CD4-positive, alpha-beta memory T cell (primary cell): ENCODE measurements at regions not wholly inside any gene's neighbourhood (a gene's known extent, or its start where the extent isn't known, plus 50 kb on each side); places are given as distances from the start of the nearest gene placed in this dataset.

Experiments
- CTCF ChIA-PET: fragments of 350-600 bp; sonication (Branson Sonifier 250); formaldehyde crosslinking; loops from one replicate; lab custom pipeline; 2021; ENCODE audit warnings: inconsistent platforms; ENCODE audit not compliant: partially characterized antibody; lab: Charles Lee
- POLR2A ChIA-PET: fragments of 350-600 bp; sonication (Branson Sonifier 250); formaldehyde crosslinking; loops from one replicate; lab custom pipeline; 2021; ENCODE audit not compliant: partially characterized antibody; lab: Charles Lee
- DNase-seq, 5 donors: peaks; one replicate each; pipeline versions ENCODE4 v3.0.0 to v3.0.0-alpha.2; 2020 to 2022; ENCODE audit warnings: mixed read lengths in 1 of 5
- H3K27ac ChIP-seq: one replicate; pipeline ENCODE4 v1.7.0; 2013; ENCODE audit warnings: low read depth, low read length
- H3K27me3 ChIP-seq: 2 replicates; pipeline ENCODE4 v1.7.0; 2013; ENCODE audit warnings: mild to moderate bottlenecking, low read length, moderate library complexity; ENCODE audit not compliant: insufficient read depth
- H3K36me3 ChIP-seq: 2 replicates; pipeline ENCODE4 v1.7.0; 2013; ENCODE audit warnings: mild to moderate bottlenecking, low read length, moderate library complexity; ENCODE audit not compliant: insufficient read depth
- H3K4me1 ChIP-seq: 2 replicates; pipeline ENCODE4 v1.7.0; 2013; ENCODE audit warnings: mild to moderate bottlenecking, low read length, moderate library complexity; ENCODE audit not compliant: insufficient read depth
- H3K4me3 ChIP-seq, 2 donors: one replicate each; pipeline ENCODE4 v1.7.0; 2013; ENCODE audit warnings: low read length in 2 of 2, mild to moderate bottlenecking in 1 of 2
- H3K9me3 ChIP-seq, 2 donors: one replicate each; pipeline ENCODE4 v1.7.0; 2013; ENCODE audit warnings: low read length in 2 of 2, control low read depth in 1 of 2; ENCODE audit not compliant: control insufficient read depth in 1 of 2
- H3K27ac Mint-ChIP-seq, 7 donors: one replicate each; pipeline ENCODE4 v1.8.0; 2020 to 2021; ENCODE audit warnings: mixed read lengths in 7 of 7, mild to moderate bottlenecking in 6 of 7, inconsistent platforms in 3 of 7, moderate library complexity in 3 of 7
- H3K27me3 Mint-ChIP-seq, 2 donors: one replicate each; pipeline ENCODE4 v1.8.0; 2020 to 2021; ENCODE audit warnings: mixed read lengths in 2 of 2
- H3K36me3 Mint-ChIP-seq, 2 donors: one replicate each; pipeline ENCODE4 v1.8.0; 2020 to 2021; ENCODE audit warnings: mixed read lengths in 2 of 2, inconsistent platforms in 1 of 2, mild to moderate bottlenecking in 1 of 2
- H3K4me1 Mint-ChIP-seq, 4 donors: one replicate each; pipeline ENCODE4 v1.8.0; 2020 to 2021; ENCODE audit warnings: mixed read lengths in 4 of 4, mild to moderate bottlenecking in 1 of 4
- H3K4me3 Mint-ChIP-seq, 8 donors: one replicate each; pipeline ENCODE4 v1.8.0; 2020 to 2021; ENCODE audit warnings: mixed read lengths in 8 of 8, mild to moderate bottlenecking in 7 of 8, moderate library complexity in 6 of 8, inconsistent platforms in 3 of 8
- H3K9me3 Mint-ChIP-seq, 8 donors: one replicate each; pipeline ENCODE4 v1.8.0; 2020 to 2021; ENCODE audit warnings: mixed read lengths in 8 of 8, mild to moderate bottlenecking in 5 of 8, inconsistent platforms in 3 of 8, moderate library complexity in 1 of 8
- intact Hi-C: fragments of 100-400 bp; cut with micrococcal nuclease; formaldehyde crosslinking; loops from one replicate; pipeline ENCODE4 v1.15.1; 2023

DNA sequence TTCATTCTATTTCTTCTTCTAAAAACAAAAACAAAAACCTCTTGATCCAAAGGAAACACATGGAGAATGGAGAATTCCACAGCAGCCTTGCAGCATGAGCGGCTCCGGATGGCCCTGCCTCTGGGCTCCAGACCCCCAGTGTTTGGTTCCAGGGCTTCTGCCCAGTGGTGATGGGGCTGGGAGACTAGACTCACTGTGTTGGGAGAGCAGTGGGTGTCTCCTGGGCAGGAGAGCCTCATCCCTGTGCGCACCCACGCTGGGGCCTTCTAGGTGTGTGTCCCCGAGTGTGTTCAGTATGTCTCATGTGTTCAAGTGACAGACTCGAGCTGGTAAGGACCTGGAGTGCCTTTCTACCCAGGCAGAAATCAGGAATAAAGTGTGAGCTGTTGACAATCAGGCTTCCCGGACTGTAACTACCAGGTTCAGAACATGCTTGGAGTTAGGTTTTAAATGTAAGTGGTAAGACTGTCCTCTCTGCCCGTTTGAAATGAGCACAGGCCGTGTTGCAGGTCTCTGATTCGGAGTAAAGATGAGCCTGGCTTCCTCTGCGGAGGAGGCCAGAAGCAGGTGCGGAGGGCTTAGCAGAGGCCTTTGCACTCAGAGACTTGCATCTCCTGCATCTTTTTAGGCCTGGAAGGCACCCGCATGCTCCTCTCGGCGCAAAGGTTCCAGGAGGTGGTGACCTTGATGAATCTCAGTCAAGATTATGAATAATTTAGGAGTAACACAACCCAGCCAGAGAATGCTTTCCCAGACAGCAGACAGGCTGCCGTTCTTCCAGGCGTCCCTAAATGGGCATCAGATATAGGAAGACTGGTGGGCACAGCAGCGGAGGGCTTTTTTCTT lies 253.6 kb downstream of the CDH26 start:
- no peaks in the 10 kb centered on the region for H3K36me3 ChIP-seq
- H3K4me1 Mint-ChIP-seq: peaks cover 0 to 6% (median 3%) of the 10 kb centered on the region in 4 donors
- no peaks in the 10 kb centered on the region for H3K4me1 ChIP-seq
- no peak overlapping the region for H3K4me3 ChIP-seq
- peaks cover 0 to 4% of the 10 kb centered on the region in 2 donors for H3K27me3 Mint-ChIP-seq
- no peak overlapping the region for H3K27ac ChIP-seq
- no peaks in the 10 kb centered on the region for H3K27me3 ChIP-seq
- no peak overlapping the region for H3K27ac Mint-ChIP-seq
- H3K9me3 ChIP-seq: no peaks in the 10 kb centered on the region
- CTCF ChIA-PET: interaction anchor here (0.7 to 3.4 kb wide), 12 partner anchors 9 to 1017 kb away, joined by 3 to 17 read pairs (median 3); no protein-coding TSS in a partner anchor
- POLR2A ChIA-PET: no interaction called here
- no peak overlapping the region for H3K4me3 Mint-ChIP-seq
- intact Hi-C loops: loop anchor here (2.0 kb wide), 1 partner anchor 51 kb away; no protein-coding TSS in a partner anchor
- H3K36me3 Mint-ChIP-seq: no peaks in the 10 kb centered on the region
- no peak for DNase-seq
- peaks cover 0 to 1% (median 0%) of the 10 kb centered on the region in 8 donors for H3K9me3 Mint-ChIP-seq

DNA sequence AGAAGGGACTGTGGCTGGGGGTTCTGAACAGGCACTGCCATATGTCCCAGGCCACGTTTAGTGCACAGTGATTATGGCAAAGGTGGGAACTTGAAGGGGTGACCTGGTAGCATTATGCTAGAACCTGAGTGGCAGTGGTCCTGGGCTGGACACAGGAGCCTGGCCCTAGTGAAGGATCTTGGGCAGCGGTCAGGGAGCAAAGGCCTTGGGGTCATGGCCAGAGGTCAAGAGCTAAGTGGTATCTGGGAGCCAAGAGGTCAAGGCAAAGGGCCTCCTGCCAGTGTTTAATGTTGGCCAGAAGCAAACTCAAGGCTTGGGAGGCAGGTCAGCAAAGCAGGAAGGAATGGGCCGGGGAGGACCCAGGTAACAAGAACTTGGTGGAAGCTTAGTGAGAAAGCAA lies 254.5 kb downstream of the CDH26 start:
- Mint-ChIP-seq H3K27me3 (peaks cover 0 to 4% of the 10 kb centered on the region in 2 donors), H3K36me3 (no peaks in the 10 kb centered on the region), H3K27ac (peak overlapping the region in 1 of 7 donors; percentile 72), H3K4me3 (no peak overlapping the region), H3K9me3 (peaks cover 0 to 1% (median 0%) of the 10 kb centered on the region in 8 donors), H3K4me1 (peaks cover 0 to 6% (median 2%) of the 10 kb centered on the region in 4 donors)
- intact Hi-C loops: no loop called here
- Histone ChIP-seq H3K4me3 (no peak overlapping the region), H3K27ac (no peak overlapping the region), H3K4me1 (no peaks in the 10 kb centered on the region), H3K9me3 (no peaks in the 10 kb centered on the region), H3K36me3 (no peaks in the 10 kb centered on the region), H3K27me3 (no peaks in the 10 kb centered on the region)
- ChIA-PET POLR2A (no interaction called here), CTCF (interaction anchor here (1.3 to 3.1 kb wide), 4 partner anchors 16 to 1016 kb away, joined by 3 to 13 read pairs (median 4); no protein-coding TSS in a partner anchor)
- no peak for DNase-seq

DNA sequence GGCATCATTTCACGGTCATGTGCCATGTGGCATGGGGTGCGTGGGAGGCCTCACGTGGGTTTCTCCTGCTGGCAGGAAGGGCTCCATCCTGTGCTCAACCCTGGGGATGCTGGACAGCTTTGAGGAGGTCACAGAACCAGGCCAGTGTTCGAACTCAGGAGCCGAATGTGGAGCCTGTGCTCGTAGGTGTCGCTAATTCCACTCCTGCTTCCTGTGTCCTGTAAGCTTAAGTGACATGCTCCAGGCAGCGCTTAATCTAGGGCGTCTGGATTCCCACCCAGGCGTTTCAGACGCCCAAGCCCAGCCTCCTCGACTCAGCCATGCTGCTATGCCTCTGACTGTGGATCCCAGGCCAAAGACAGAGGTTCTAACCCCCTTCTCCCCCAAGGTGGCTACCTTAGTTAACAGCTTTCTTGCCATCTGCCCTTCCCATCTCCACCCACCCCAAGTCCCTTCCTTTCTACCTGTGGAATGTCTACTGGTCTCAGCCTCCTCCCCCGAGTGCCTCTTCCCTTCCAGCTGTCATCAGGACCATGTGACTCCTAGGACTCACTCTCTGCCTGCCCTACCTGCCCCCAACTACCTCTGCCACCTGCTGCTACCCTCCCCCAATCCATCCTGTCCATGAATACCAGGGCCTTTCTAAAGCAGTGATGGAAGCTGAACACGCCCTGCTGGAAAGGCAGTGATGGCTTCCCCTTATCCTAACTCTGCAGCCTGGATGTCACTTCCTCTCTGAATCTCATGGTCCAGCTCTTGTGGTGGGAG lies 255.1 kb downstream of the CDH26 start:
- H3K27me3 ChIP-seq: no peaks in the 10 kb centered on the region
- Mint-ChIP-seq H3K27me3 (peaks cover 0 to 4% of the 10 kb centered on the region in 2 donors), H3K9me3 (peaks cover 0 to 1% (median 0%) of the 10 kb centered on the region in 8 donors), H3K4me1 (peaks cover 0 to 6% (median 2%) of the 10 kb centered on the region in 4 donors), H3K4me3 (no peak overlapping the region), H3K27ac (no peak overlapping the region), H3K36me3 (no peaks in the 10 kb centered on the region)
- H3K36me3 ChIP-seq: no peaks in the 10 kb centered on the region
- ChIA-PET CTCF (interaction anchor here (1.3 to 3.1 kb wide), 2 partner anchors 75 to 1016 kb away, joined by 3 to 13 read pairs; no protein-coding TSS in a partner anchor), POLR2A (no interaction called here)
- H3K4me3 ChIP-seq: no peak overlapping the region
- H3K27ac ChIP-seq: no peak overlapping the region
- H3K4me1 ChIP-seq: no peaks in the 10 kb centered on the region
- DNase-seq: no peak
- intact Hi-C loops: no loop called here
- H3K9me3 ChIP-seq: no peaks in the 10 kb centered on the region

DNA sequence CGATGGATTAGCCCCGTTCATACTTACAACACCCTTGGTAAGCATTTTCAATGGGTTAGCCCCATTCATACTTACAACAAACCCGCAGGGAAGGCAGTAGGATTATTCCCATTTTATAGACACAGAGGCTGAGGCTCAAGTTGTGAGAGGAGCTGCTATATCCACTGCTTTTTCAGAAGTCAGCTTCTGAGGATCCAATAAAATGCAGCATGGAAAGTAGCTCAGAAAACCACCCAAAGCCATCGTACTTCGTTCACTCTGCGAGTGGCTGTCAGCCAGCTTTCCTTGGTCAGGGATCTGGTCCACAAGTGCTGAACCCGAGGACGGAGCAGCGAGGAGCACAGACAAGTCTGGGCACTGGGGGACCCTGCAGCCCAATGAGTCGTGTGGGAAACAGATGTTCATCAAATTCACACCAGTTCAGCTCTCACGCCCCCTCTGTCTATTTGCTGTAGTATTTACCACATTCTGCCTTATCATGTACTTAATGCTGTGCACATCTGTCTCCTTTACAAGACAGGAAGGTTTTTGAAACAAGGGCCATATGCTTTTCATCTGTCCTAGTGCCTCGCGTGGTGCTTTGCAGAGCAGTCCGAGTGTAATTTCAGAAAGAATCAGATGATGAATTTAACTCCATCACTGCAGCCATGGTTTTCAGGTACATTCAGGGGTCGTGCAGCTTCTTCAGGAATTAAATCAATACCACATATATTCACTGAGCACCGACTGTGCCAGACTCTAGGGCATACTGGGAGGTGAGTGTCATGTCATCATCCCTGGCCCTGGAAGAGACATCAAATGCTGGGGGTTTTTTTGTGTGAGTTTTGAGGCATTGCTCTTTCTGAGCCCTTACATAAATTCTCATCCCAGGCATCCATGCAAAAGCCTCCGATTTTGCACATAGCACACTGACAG lies 256.9 kb downstream of the CDH26 start:
- Histone ChIP-seq H3K36me3 (no peaks in the 10 kb centered on the region), H3K4me1 (no peaks in the 10 kb centered on the region), H3K9me3 (no peaks in the 10 kb centered on the region), H3K27ac (no peak overlapping the region), H3K27me3 (no peaks in the 10 kb centered on the region), H3K4me3 (no peak overlapping the region)
- no peak for DNase-seq
- Mint-ChIP-seq H3K9me3 (peaks cover 0 to 1% (median 0%) of the 10 kb centered on the region in 8 donors), H3K4me1 (peaks cover 0 to 6% (median 2%) of the 10 kb centered on the region in 4 donors), H3K27me3 (peaks cover 0 to 2% of the 10 kb centered on the region in 2 donors), H3K27ac (no peak overlapping the region), H3K36me3 (no peaks in the 10 kb centered on the region), H3K4me3 (no peak overlapping the region)
- ChIA-PET POLR2A (no interaction called here), CTCF (no interaction called here)
- intact Hi-C loops: no loop called here

DNA sequence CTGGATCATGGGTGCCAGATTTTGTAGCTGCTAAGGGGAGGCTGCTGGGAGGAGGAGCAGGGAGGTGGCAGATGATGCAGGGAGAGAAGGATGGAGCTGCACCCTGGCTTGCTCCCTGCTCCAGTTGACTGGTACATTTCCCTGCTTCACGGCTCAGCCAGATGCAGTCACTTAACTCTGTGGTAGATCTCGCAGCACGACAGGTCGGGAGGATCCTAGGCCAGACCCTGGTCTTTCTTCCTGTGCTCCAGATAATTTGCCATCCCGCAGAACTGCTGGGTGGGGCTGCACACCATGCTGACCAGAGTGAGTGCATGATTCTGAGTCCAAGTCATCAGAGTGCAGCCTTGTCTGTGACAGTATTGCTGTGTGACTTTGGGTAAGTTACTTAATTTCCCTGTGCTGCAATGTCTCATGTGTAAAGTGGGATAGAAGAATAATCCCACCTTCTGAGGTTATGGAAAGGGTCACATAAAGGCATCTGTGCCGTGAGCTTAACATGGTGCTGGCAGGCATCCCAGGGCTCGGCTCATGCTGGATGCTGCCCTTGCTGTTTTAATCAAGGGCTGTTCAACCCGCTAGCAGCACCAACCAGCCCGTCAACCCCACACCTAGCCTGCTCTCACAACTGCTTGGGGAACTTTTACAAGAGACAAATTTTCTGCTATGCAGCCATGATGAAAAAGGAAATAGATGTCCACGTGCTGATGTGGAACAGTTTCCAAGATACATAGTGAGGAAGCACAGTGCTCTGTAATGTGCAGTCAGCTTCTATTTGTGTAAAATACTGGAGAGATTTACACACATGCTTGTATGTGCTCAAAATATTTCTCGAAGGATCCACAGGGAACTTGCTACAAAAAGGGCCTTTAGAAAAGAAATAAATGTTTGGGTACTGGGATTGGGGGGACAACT lies 257.9 kb downstream of the CDH26 start:
- ChIA-PET POLR2A (no interaction called here), CTCF (no interaction called here)
- no peaks in the 10 kb centered on the region for H3K9me3 Mint-ChIP-seq

DNA sequence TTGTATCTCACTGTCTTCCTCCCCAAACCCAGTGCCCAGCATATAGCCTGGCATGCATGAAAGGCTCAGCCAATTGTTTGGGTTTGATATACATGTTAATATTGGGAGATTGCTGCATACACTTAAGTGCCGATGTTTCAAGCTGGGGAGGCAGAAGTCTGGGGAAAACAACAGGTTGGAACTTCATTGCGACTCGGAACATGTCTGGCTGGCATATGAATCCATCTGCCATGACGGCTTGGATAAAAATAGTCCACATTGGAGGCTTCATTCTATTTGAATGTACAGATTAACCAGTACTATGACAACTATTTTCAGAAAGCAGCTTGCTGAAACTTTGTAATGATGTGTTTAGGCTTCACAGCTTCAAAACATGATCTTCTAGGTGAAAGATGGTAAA lies 261.0 kb downstream of the CDH26 start:
- Mint-ChIP-seq H3K27me3 (no peaks in the 10 kb centered on the region), H3K27ac (no peak overlapping the region), H3K4me3 (no peak overlapping the region), H3K9me3 (peaks cover 0 to 2% (median 0%) of the 10 kb centered on the region in 8 donors), H3K36me3 (no peaks in the 10 kb centered on the region), H3K4me1 (no peaks in the 10 kb centered on the region)
- no peaks in the 10 kb centered on the region for H3K36me3 ChIP-seq
- H3K4me3 ChIP-seq: no peak overlapping the region
- no peaks in the 10 kb centered on the region for H3K9me3 ChIP-seq
- CTCF ChIA-PET: interaction anchor here (1.3 kb wide), 1 partner anchor 12 kb away, joined by 3 read pairs; no protein-coding TSS in a partner anchor
- no peaks in the 10 kb centered on the region for H3K27me3 ChIP-seq
- POLR2A ChIA-PET: interaction anchor here (0.6 kb wide), 1 partner anchor 1078 kb away, joined by 3 read pairs; no protein-coding TSS in a partner anchor
- no peak overlapping the region for H3K27ac ChIP-seq
- intact Hi-C loops: no loop called here
- DNase-seq: no peak
- H3K4me1 ChIP-seq: no peaks in the 10 kb centered on the region

More for the DNA sequence above, 257.9 kb downstream of the CDH26 start:
- Mint-ChIP-seq H3K4me3 (no peak overlapping the region), H3K36me3 (no peaks in the 10 kb centered on the region), H3K4me1 (peaks cover 0 to 3% (median 1%) of the 10 kb centered on the region in 4 donors), H3K27me3 (peaks cover 0 to under 1% of the 10 kb centered on the region in 2 donors), H3K27ac (no peak overlapping the region)
- no peak overlapping the region for H3K4me3 ChIP-seq
- no peak overlapping the region for H3K27ac ChIP-seq
- DNase-seq: no peak
- H3K36me3 ChIP-seq: no peaks in the 10 kb centered on the region
- H3K9me3 ChIP-seq: no peaks in the 10 kb centered on the region
- no peaks in the 10 kb centered on the region for H3K4me1 ChIP-seq
- intact Hi-C loops: no loop called here
- H3K27me3 ChIP-seq: no peaks in the 10 kb centered on the region
